ENCODE measurements at regions not wholly inside any gene's neighbourhood (a gene's known extent, or its start where the extent isn't known, plus 50 kb on each side); places are given as distances from the start of the nearest gene placed in this dataset.

- TF ChIP-seq CTCF (IDR thresholded peaks at IDR 0.05; ENCODE audit: insufficient read depth, low read length, poor library complexity, severe bottlenecking), result no peak
- TF ChIP-seq EZH2phosphoT487 (conservative IDR thresholded peaks at IDR 0.05; ENCODE audit: low read length), result no peak
Measured at GRCh38 chr5:153224651-153225050, 265.8 kb upstream of the GRIA1 start.

Measured in SU-DHL-6 (cell line).